ENCODE measurements at regions not wholly inside any gene's neighbourhood (a gene's known extent, or its start where the extent isn't known, plus 50 kb on each side); places are given as distances from the start of the nearest gene placed in this dataset.

DNA sequence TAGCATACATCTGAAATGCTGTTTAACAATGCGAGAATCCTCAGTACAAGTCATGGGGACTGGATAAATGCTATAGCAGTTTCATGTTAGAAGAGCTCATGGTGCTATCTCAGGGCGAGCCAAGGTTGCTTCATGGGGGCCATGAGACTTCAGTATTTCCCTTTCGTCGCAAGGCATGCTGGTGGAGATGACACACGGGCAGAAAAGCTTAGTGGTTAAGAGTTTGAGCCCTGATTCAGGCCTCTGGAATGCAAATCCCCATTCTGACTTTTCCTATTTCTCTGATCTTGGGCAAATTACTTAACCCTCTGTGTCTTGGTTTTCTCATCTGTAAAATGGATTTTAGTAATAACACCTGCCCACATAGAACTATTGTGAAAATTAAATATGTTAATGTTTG lies 57.4 kb upstream of the EPHA4 start (continued):
- TF ChIP-seq POLR2AphosphoS5 (IDR thresholded peaks at IDR 0.05; ENCODE audit: low read depth) (no peak), EZH2phosphoT487 (IDR thresholded peaks at IDR 0.05; ENCODE audit: unreplicated experiment) (no peak), EZH2 (IDR thresholded peaks at IDR 0.05; ENCODE audit: low read depth, unreplicated experiment) (no peak), REST (IDR thresholded peaks at IDR 0.05; ENCODE audit: unreplicated experiment) (no peak), JUNB (IDR thresholded peaks at IDR 0.05; ENCODE audit: unreplicated experiment) (no peak)
- TF ChIP-seq, protein P1, sequence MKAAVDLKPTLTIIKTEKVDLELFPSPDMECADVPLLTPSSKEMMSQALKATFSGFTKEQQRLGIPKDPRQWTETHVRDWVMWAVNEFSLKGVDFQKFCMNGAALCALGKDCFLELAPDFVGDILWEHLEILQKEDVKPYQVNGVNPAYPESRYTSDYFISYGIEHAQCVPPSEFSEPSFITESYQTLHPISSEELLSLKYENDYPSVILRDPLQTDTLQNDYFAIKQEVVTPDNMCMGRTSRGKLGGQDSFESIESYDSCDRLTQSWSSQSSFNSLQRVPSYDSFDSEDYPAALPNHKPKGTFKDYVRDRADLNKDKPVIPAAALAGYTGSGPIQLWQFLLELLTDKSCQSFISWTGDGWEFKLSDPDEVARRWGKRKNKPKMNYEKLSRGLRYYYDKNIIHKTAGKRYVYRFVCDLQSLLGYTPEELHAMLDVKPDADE (IDR thresholded peaks at IDR 0.05): no peak

DNA sequence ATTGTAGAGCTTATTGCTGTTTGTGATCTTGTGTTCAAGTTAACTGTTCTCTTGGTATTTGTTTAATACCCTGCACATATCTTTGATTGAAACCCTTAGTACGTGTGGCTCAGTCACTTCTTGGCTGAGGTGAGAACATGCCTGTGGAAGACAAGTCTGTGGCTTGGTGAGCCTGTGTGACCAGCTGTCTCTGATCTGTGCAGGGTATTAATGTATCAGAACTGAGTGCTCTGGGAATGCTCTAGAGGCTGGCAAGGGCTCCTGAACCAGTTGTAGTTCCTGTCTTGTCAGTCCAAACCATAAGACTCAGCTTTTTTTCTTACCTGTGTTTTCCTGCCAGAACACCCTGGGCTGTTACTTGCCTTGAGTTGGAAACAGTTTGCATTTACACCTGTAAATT lies 52.4 kb upstream of the EPHA4 start:
- no peaks in the 10 kb centered on the region for H3K4me1 ChIP-seq (ENCODE audit: insufficient read depth)
- no peak overlapping the region for H3K4me3 ChIP-seq
- H4K20me1 ChIP-seq (replicated peaks; ENCODE audit: insufficient read depth): no peaks in the 10 kb centered on the region
- H3K4me2 ChIP-seq: no peak overlapping the region
- Mint-ChIP-seq H3K36me3 (ENCODE audit: low read depth) (no peaks in the 10 kb centered on the region), H3K4me1 (no peaks in the 10 kb centered on the region), H3K27ac (no peak overlapping the region), H3K4me3 (no peak overlapping the region), H3K27me3 (ENCODE audit: insufficient read depth, low read depth, poor library complexity) (peaks cover 4% of the 10 kb centered on the region), H3K9me3 (no peaks in the 10 kb centered on the region)
- H2AFZ ChIP-seq: no peak overlapping the region
- no peaks in the 10 kb centered on the region for H3F3A ChIP-seq (replicated peaks; ENCODE audit: low read depth)
- no peaks in the 10 kb centered on the region for H3K27me3 ChIP-seq (ENCODE audit: insufficient read depth)
- no peak overlapping the region for H3K27ac ChIP-seq (ENCODE audit: low read depth)
- no peaks in the 10 kb centered on the region for H3K36me3 ChIP-seq (ENCODE audit: insufficient read depth)
- ATAC-seq: no peak
- no peaks in the 10 kb centered on the region for H3K79me2 ChIP-seq (replicated peaks; ENCODE audit: insufficient read depth)
- H3K9me2 ChIP-seq (ENCODE audit: insufficient read depth): no peaks in the 10 kb centered on the region
- no peak for TF ChIP-seq STAT1 (IDR thresholded peaks at IDR 0.05; ENCODE audit: unreplicated experiment)
- DNase-seq (ENCODE audit: low spot score): no peak
